ENCODE measurements at regions not wholly inside any gene's neighbourhood (a gene's known extent, or its start where the extent isn't known, plus 50 kb on each side); places are given as distances from the start of the nearest gene placed in this dataset.
"Not testable (repeated sequence)": the region's sequence is repeated elsewhere in the genome, so short reads cannot be mapped to it uniquely, and the experiment has no call there.

- no peak overlapping the region for H3K27ac ChIP-seq (ENCODE audit: low read depth, low read length)
- no peak overlapping the region for H3K4me3 ChIP-seq (ENCODE audit: low read depth, low read length)
- no peaks in the 10 kb centered on the region for H3K79me2 ChIP-seq (ENCODE audit: control insufficient read depth, insufficient read depth, low read length, unreplicated experiment)
- H2AFZ ChIP-seq (ENCODE audit: low read length, unreplicated experiment): no peak overlapping the region
- H3K36me3 ChIP-seq (ENCODE audit: insufficient read depth, low read length): no peaks in the 10 kb centered on the region
- H3K4me1 ChIP-seq (ENCODE audit: control insufficient read depth, insufficient read depth, low read length, unreplicated experiment): no peaks in the 10 kb centered on the region
- H3K27me3 ChIP-seq (ENCODE audit: insufficient read depth, low read length): no peaks in the 10 kb centered on the region
Measured at GRCh38 chr12:58009405-58010195, 68.2 kb downstream of the ATP23 start.

GRCh38 chr12:58011676-58012075 is 70.3 kb downstream of the ATP23 start:
- no peaks in the 10 kb centered on the region for H3K27me3 ChIP-seq (ENCODE audit: insufficient read depth, low read length)
- H3K4me1 ChIP-seq (ENCODE audit: control insufficient read depth, insufficient read depth, low read length, unreplicated experiment): no peaks in the 10 kb centered on the region
- no peak overlapping the region for H2AFZ ChIP-seq (ENCODE audit: low read length, unreplicated experiment)
- no peak overlapping the region for H3K27ac ChIP-seq (ENCODE audit: low read depth, low read length)
- H3K79me2 ChIP-seq (ENCODE audit: control insufficient read depth, insufficient read depth, low read length, unreplicated experiment): no peaks in the 10 kb centered on the region
- no peaks in the 10 kb centered on the region for H3K36me3 ChIP-seq (ENCODE audit: insufficient read depth, low read length)
- H3K4me3 ChIP-seq (ENCODE audit: low read depth, low read length): no peak overlapping the region

GRCh38 chr12:58022379-58023020 is 81.1 kb downstream of the ATP23 start:
- not testable (repeated sequence) for H3K27me3 ChIP-seq (ENCODE audit: insufficient read depth, low read length); H3K79me2 ChIP-seq (ENCODE audit: control insufficient read depth, insufficient read depth, low read length, unreplicated experiment); H3K4me3 ChIP-seq (ENCODE audit: low read depth, low read length); H3K4me1 ChIP-seq (ENCODE audit: control insufficient read depth, insufficient read depth, low read length, unreplicated experiment); H3K27ac ChIP-seq (ENCODE audit: low read depth, low read length); H2AFZ ChIP-seq (ENCODE audit: low read length, unreplicated experiment); H3K36me3 ChIP-seq (ENCODE audit: insufficient read depth, low read length)

- no peaks in the 10 kb centered on the region for H3K4me1 ChIP-seq (ENCODE audit: control insufficient read depth, insufficient read depth, low read length, unreplicated experiment)
Measured at GRCh38 chr12:58025431-58025830, 84.1 kb downstream of the ATP23 start.

GRCh38 chr12:58026426-58026825 is 85.1 kb downstream of the ATP23 start:
- no peaks in the 10 kb centered on the region for H3K36me3 ChIP-seq (ENCODE audit: insufficient read depth, low read length)
- H2AFZ ChIP-seq (ENCODE audit: low read length, unreplicated experiment): no peak overlapping the region
- no peaks in the 10 kb centered on the region for H3K79me2 ChIP-seq (ENCODE audit: control insufficient read depth, insufficient read depth, low read length, unreplicated experiment)
- no peak overlapping the region for H3K4me3 ChIP-seq (ENCODE audit: low read depth, low read length)
- no peak overlapping the region for H3K27ac ChIP-seq (ENCODE audit: low read depth, low read length)
- no peaks in the 10 kb centered on the region for H3K4me1 ChIP-seq (ENCODE audit: control insufficient read depth, insufficient read depth, low read length, unreplicated experiment)
- no peaks in the 10 kb centered on the region for H3K27me3 ChIP-seq (ENCODE audit: insufficient read depth, low read length)

More at GRCh38 chr12:58025431-58025830, 84.1 kb downstream of the ATP23 start:
- Histone ChIP-seq H3K4me3 (ENCODE audit: low read depth, low read length) (no peak overlapping the region), H3K36me3 (ENCODE audit: insufficient read depth, low read length) (no peaks in the 10 kb centered on the region), H3K27me3 (ENCODE audit: insufficient read depth, low read length) (no peaks in the 10 kb centered on the region), H3K27ac (ENCODE audit: low read depth, low read length) (no peak overlapping the region), H3K79me2 (ENCODE audit: control insufficient read depth, insufficient read depth, low read length, unreplicated experiment) (no peaks in the 10 kb centered on the region), H2AFZ (ENCODE audit: low read length, unreplicated experiment) (no peak overlapping the region)

- Histone ChIP-seq H3K27me3 (ENCODE audit: insufficient read depth, low read length) (no peaks in the 10 kb centered on the region), H3K4me1 (ENCODE audit: control insufficient read depth, insufficient read depth, low read length, unreplicated experiment) (no peaks in the 10 kb centered on the region), H3K4me3 (ENCODE audit: low read depth, low read length) (no peak overlapping the region), H3K79me2 (ENCODE audit: control insufficient read depth, insufficient read depth, low read length, unreplicated experiment) (no peaks in the 10 kb centered on the region), H2AFZ (ENCODE audit: low read length, unreplicated experiment) (no peak overlapping the region), H3K36me3 (ENCODE audit: insufficient read depth, low read length) (no peaks in the 10 kb centered on the region), H3K27ac (ENCODE audit: low read depth, low read length) (no peak overlapping the region)
Measured at GRCh38 chr12:58026897-58027891, 85.8 kb downstream of the ATP23 start.

GRCh38 chr12:58028294-58028693 is 86.9 kb downstream of the ATP23 start:
- Histone ChIP-seq H2AFZ (ENCODE audit: low read length, unreplicated experiment) (no peak overlapping the region), H3K36me3 (ENCODE audit: insufficient read depth, low read length) (no peaks in the 10 kb centered on the region), H3K4me3 (ENCODE audit: low read depth, low read length) (no peak overlapping the region), H3K27ac (ENCODE audit: low read depth, low read length) (no peak overlapping the region), H3K27me3 (ENCODE audit: insufficient read depth, low read length) (no peaks in the 10 kb centered on the region), H3K4me1 (ENCODE audit: control insufficient read depth, insufficient read depth, low read length, unreplicated experiment) (no peaks in the 10 kb centered on the region), H3K79me2 (ENCODE audit: control insufficient read depth, insufficient read depth, low read length, unreplicated experiment) (no peaks in the 10 kb centered on the region)

GRCh38 chr12:58029260-58029659 is 87.9 kb downstream of the ATP23 start:
- no peaks in the 10 kb centered on the region for H3K27me3 ChIP-seq (ENCODE audit: insufficient read depth, low read length)
- H3K79me2 ChIP-seq (ENCODE audit: control insufficient read depth, insufficient read depth, low read length, unreplicated experiment): no peaks in the 10 kb centered on the region
- H3K4me3 ChIP-seq (ENCODE audit: low read depth, low read length): no peak overlapping the region
- H3K27ac ChIP-seq (ENCODE audit: low read depth, low read length): no peak overlapping the region
- H3K36me3 ChIP-seq (ENCODE audit: insufficient read depth, low read length): no peaks in the 10 kb centered on the region
- H2AFZ ChIP-seq (ENCODE audit: low read length, unreplicated experiment): no peak overlapping the region
- H3K4me1 ChIP-seq (ENCODE audit: control insufficient read depth, insufficient read depth, low read length, unreplicated experiment): no peaks in the 10 kb centered on the region

- Histone ChIP-seq H3K36me3 (ENCODE audit: insufficient read depth, low read length) (no peaks in the 10 kb centered on the region), H3K79me2 (ENCODE audit: control insufficient read depth, insufficient read depth, low read length, unreplicated experiment) (no peaks in the 10 kb centered on the region), H3K4me3 (ENCODE audit: low read depth, low read length) (no peak overlapping the region), H2AFZ (ENCODE audit: low read length, unreplicated experiment) (no peak overlapping the region), H3K27ac (ENCODE audit: low read depth, low read length) (no peak overlapping the region), H3K27me3 (ENCODE audit: insufficient read depth, low read length) (no peaks in the 10 kb centered on the region), H3K4me1 (ENCODE audit: control insufficient read depth, insufficient read depth, low read length, unreplicated experiment) (no peaks in the 10 kb centered on the region)
Measured at GRCh38 chr12:58030566-58031279, 89.4 kb downstream of the ATP23 start.

- no peaks in the 10 kb centered on the region for H3K4me1 ChIP-seq (ENCODE audit: control insufficient read depth, insufficient read depth, low read length, unreplicated experiment)
- H3K4me3 ChIP-seq (ENCODE audit: low read depth, low read length): no peak overlapping the region
- no peak overlapping the region for H3K27ac ChIP-seq (ENCODE audit: low read depth, low read length)
- no peaks in the 10 kb centered on the region for H3K79me2 ChIP-seq (ENCODE audit: control insufficient read depth, insufficient read depth, low read length, unreplicated experiment)
- H3K27me3 ChIP-seq (ENCODE audit: insufficient read depth, low read length): no peaks in the 10 kb centered on the region
- no peaks in the 10 kb centered on the region for H3K36me3 ChIP-seq (ENCODE audit: insufficient read depth, low read length)
- H2AFZ ChIP-seq (ENCODE audit: low read length, unreplicated experiment): no peak overlapping the region
Measured at GRCh38 chr12:58032156-58032555, 90.8 kb downstream of the ATP23 start.
